SHP77 (cell line): ENCODE measurements at regions not wholly inside any gene's neighbourhood (a gene's known extent, or its start where the extent isn't known, plus 50 kb on each side); places are given as distances from the start of the nearest gene placed in this dataset.
"Not testable (repeated sequence)": the region's sequence is repeated elsewhere in the genome, so short reads cannot be mapped to it uniquely, and the experiment has no call there.

Source experiments
- DNase-seq, 2 experiments: peaks; one replicate each; lab custom pipeline; 2025; lab: John Stamatoyannopoulos, UW

DNA sequence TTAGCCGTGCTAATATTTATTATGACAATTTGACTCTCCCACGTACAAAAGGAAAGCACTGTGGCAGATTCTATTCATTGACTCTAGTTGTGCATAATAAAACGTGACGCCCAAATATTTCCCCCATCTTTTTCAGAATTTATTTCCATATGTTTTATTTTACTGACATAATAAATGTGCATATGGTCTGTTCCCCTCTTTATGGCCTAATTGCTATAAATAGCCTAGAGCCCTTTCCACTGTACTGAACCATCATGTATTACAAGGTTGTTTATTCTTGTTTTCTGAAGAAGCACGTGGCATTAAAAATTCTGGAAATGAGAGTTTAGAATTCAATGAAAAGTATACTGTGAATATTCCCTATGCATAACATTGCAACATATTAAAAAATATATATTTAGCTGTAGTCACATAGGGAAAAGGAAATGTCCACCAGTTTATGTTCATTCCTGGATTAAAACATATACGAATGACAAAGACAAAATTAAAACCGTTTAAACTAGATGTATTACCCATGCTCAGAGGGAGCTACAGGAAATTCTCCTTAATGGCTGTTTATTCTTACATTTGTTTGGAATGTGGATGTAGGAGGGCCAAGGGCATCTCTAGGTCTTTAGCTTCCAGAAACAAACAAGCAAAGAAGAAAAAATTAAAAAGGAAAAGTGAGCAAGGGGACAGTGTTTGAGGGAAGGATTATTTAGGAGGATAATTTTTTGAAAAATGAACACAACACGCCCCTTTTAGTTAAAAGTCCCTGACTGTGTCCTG lies 122.1 kb upstream of the MMADHC start:
- DNase-seq: no peak

DNA sequence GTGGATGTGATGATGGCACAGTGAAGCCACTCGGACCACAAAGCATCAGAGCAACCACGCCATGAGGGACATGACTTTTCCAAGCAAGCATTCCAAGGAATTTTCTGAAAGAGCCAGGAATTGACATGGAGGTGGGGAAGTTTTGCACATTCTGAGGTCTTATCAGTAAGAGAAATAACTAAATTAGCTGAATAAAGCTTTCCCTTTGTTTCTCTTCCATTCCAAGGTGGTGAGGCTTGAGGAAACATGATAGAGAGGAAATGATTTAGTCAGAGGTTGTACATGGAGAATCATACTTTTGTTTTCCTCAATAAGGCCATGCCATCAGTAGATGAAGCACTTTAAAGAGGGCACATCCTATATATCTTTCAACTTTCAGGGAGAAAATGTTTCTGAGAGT lies 115.7 kb upstream of the MMADHC start:
- DNase-seq: no peak

DNA sequence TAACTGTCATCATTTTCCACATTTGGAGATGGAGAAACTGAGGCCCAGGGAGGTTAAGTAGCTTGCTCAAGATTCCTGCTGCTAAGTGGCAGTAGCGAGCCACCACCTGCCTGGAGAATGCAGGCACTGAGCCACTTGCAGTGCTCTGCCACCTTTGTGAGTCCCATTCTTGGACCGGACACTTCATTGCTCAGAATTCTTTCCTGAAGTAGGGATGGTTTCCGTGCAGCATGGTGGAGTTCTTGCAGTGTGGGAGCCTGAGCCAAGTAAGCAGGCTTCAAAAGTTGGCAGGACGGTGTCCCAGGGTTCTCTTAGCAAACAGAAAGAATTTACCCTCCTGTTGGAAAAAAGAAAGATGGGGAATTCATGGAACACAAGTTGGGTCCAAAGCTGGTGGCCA lies 115.0 kb upstream of the MMADHC start:
- DNase-seq: no peak

DNA sequence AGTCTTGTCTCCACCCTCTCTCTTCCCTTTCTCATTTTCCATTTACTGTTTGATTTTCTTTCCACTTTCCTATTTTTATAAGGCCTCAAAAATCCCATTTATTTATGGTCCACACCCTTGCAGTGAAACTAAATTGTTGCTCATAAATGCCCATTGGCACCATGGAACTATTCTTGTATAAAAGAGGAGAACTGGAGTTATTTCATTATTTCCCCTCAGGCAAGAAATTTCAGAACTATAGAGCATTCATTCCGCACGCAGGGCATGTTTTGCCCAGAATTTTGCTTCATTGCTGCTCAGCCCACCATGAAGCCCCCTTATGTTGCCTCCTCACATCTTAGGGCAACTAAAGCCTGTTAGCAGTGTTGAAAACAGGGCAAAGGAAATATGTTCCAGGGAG lies 113.7 kb upstream of the MMADHC start:
- no peak for DNase-seq

DNA sequence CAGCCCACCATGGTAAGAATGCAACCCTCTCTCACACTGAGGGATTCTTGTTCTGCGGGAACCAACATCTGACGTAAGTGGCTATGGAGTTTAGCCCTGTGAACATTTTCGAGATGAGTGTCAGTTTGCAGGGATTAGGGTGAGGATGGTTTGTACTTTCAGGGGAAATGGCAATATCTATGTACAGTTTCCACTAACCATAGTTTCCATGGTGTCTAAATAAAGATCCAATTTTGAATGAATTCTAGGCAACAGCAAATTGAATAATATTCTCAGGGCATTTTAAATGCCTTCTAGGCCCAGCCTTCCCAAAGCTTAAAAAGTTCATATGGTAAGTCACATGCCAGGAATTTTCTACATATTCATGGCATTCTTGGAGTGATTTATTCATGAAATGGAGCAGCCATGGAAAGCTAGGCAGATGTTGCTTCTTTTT lies 105.4 kb upstream of the MMADHC start:
- DNase-seq: no peak

DNA sequence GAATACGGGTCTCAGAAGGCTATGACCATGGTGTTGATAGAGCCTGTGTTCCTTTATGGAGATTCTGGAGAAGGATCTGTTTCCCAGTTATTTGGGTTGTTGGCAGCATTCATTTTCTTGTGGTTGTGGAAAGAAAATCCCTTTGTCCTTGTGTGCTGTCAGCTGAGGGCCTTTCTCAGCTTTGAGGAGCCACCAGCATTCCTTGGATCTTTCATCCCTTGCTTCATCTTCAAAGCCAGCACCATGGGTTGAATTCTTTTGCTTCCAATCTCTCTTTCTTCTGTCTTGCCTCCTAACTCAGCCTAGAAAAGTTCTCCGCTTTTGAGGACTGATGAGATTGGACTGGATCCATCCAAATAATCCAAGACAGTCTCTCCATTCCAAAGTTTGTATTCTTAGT lies 103.2 kb upstream of the MMADHC start:
- no peak for DNase-seq

DNA sequence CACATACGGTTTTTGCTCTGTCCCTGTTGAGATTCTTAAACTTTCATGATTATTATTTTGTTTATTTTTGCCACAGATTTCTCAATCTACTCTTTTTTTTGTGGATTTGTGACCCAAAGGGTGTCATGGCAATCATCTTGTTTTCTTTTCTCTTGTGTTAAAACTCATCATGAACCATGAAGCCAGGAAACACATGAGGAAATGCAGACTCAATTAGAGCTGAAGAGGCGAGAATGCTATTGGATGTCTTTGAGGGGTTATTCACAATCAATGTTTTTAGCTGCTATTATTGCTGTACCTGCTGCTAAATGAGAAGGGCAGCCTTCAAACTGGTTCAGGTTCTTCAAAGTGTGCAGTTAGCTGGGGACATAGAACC lies 99.5 kb upstream of the MMADHC start:
- DNase-seq: no peak

DNA sequence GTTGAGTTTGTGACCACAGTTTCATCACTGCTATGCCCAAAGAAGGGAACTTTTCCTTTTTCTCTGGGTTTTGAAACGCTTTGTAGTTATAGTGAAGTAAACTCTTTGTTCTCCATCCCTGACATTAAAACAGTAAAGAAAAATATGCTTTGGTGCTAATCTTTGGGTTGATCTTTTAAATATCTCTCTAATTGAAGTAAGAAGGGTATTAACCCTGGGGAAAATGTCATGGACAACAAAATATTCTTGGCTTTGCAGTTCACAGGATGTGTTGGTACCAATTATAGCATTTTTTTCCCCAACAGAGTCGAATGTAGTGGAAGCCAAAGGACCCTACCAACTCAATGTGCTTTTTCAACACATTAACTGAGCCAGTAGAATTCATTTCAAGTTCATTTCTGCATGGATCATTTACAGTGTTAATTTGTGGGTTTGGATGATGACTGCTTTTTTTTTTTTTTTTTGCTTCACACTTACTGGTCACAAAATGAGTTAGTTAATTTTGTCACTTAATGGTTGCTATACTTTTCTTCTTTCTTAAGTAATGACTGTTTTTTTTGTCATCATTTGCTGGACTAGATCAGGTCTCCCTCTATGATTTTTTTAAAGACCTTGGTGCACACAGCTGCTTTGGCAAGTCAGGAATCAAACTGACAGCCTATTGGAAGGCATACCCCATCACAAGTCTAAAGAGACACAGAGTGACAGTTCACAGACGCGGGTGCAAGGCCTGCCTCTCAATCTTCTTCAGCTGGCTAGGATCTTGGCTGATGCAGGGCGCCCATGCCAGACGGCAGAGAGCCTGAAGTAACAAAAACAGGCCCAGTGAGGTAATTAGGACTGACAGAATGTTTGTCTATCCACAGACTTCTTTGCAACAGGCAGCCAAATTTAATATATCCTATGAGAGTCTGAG lies 98.8 kb upstream of the MMADHC start:
- no peak for DNase-seq

DNA sequence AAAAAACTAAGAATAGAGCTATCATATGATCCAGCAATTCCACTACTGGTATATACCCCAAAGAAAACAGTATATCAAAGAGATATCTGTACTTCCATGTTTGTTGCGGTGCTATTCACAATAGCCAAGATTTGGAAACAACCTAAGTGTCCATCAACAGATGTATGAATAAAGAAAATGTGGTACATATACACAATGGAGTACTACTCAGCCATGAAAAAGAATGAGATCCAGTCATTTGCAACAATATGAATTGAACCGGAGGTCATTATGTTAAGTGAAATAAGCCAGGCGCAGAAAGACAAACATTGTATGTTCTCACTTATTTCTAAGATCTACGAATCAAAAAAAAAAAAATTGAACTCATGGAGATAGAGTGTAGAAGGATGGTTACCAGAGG lies 97.8 kb upstream of the MMADHC start:
- DNase-seq: not testable (repeated sequence)

DNA sequence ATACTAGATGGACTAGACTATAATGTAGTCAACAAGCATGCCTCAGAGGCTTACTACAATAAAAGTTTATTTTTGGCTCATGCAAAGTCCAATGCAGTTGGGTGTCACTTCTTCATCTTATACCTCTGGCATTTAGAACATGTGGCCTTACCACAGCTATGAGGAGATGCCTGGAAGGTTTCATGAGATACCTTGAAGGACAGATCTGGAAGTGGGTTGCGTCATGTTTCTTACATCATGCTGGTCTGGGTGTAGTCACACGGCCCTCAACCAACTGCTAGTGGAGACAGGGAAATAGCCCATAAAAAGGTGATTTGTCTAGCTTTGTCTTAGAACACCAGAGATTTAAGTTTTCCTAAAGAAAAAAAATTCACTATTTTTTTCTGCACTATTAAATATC lies 91.7 kb upstream of the MMADHC start:
- no peak for DNase-seq

DNA sequence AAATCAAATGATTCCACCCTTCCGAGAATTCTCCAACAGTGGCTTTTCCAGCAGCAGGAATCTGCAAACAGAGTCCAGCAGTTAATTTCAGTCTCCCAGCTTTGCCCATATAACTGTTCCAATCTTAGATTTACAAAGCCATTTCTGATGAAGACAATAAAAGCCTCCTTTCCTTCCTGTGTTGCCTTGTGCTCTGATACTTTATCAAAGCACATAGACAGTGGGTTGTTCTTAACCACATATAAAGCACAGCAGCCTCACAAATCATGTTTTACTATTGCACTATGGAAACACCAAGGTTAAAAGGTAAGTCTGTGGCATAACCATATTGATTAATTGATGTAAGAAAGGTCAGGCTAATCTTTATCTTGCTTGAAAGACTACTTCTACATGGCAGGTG lies 89.8 kb upstream of the MMADHC start:
- DNase-seq: no peak

DNA sequence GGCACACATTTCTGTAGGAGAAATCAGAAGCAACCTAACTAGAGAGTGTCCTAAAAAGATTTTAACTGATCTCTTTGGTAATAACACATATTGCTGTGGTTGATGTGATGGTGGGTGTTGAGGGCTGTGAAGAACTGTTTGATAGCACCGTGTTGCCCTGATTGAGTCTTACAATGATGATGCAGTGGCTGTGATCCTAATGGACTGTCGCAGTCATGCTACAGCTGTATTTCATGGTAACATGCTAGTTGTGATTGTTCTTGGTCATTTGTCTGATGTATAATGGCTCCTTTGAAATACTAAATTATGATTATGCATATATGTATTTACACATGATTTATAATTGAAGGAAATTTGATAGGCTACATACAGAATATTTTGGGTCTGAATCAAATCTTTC lies 82.5 kb upstream of the MMADHC start:
- no peak for DNase-seq

DNA sequence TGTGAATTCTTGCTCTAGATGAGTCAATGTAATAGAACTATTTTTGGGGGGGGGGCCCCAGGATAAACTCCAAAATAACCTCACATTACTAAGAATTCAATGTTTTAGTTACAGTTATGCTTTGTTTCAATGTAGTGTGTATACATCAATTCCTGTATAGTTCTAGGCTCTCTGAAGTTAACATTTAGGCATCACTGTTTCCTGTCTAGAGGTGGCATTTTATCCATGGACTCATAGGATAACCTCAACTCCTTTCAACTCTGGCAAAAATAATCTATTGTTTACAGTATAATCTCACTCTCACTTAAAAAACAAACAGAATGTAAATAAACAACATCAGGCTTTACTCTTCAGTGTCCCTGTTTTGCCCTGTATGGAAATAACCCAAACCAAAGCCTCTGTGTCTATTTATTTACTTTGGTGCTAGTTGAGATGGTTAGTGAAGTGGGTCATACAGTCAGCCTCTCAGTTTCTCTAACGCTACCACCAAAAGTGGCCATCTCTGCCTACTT lies 79.3 kb upstream of the MMADHC start:
- DNase-seq: no peak

DNA sequence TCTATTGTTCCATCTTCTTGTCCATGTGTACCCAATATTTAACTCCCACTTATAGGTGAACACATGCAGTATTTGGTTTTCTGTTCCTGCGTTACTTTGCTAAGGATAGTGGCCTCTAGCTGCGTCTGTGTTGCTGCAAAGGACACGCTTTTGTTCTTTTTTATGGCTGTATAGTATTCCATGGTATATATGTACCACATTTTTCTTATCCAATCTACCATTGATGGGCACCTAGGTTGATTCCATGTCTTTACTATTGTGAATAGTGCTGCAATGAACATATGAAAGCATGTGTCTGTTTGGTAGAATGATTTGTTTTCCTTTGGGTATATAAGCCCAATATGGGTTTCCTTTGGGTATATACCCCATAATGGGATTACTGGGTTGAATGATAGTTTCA lies 77.3 kb upstream of the MMADHC start:
- no peak for DNase-seq

DNA sequence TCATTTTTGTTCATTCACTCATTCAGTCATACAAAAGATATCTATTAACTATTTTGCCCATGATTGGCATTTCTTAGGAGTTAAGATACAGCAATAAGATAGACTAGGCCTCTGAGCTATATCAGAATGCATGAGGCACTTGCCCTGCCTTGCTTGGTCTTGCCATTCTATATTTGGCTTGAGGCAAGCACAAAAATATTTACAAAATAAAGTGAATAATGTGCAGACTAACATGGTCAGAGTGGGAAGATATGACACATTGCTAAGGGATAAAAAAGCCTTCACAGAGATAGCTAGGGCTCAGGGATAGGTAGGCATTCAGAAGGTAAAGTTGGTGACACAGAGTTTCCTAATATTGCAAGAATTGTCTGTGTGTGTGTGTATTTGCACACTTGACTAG lies 75.0 kb upstream of the MMADHC start:
- no peak for DNase-seq

DNA sequence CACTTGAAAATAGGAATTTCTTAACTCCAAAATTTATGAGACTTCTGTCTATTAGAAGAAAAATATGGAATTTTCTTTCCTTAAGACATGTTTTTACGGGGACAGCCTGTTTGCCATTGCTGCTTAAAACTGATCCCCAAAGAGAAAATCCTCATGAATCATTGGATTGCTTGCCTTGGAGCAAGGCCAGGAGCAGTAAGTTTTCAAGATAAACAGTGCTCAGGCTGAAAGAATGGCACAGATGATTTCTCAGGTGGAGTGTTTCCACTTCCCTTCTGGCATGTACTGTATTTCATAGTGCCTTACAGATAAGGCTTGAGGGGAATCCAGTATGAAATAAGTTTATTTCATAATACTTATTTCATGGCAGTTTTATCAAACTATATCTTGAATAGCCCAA lies 74.3 kb upstream of the MMADHC start:
- no peak for DNase-seq

DNA sequence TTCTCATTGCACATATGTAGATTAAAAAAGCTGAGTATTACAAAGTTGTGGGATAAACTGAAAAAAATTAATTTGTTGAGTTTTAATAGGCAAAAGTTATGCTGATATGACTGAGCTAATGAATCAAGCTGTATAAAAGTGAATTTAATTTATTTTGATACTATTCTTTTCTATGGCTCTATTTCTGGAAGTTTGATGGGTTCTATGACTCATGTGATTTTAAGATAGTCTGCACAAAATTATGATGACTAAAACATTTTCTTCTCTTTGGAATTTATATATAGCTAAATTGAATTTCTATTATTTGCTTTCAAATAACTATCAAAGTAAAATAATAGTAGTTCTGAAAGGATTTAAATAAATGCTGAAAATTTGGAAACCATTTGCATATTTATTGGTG lies 71.0 kb upstream of the MMADHC start:
- DNase-seq: no peak

DNA sequence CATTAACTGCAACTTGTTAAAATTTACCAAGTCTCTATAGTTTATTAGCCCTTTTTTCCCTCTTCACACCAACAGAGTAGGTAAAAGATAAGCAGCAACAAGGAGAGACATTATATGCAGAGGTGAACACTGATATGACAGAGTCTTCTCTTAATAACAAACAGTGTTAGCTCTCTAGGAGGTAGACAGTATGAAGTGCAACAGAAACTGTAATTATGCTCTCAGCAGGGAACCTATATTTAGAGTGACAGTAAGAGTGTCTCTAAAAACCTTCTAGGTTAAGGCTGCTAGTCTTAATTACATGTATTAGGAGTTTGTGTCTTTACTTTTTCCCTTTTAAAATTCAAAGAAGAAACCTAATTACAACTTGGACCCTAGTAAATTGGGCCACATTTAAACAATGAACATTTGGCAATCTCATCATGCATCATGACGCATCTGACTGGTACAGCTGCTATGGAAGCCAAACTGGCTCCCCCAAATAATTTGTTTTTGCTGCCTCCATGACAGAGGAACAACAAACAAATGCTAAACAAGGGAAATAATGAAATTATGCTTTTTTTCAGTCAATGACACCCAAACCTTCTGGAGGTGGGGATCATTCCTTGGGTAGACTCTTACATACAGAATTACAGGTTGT lies 69.9 kb upstream of the MMADHC start:
- DNase-seq: no peak

DNA sequence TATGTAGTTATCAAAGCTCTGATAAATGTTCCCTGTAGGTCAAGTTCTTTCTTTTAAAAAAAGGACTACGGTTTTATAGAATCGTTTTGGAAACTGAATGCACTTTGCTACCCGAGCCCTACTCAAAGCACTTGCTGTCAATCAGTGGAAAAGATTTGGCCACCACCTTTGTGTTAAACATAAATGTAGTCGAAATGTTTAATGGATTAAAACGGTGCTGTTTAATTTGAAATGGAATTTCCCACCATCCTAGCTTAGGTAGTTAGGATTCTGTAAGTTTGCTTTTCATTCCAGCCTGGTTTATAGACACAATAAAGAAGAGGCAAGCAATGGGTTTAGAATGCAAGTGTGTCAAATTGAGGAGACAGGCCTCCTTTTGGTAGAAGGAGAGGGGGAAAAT lies 69.4 kb upstream of the MMADHC start:
- no peak for DNase-seq

DNA sequence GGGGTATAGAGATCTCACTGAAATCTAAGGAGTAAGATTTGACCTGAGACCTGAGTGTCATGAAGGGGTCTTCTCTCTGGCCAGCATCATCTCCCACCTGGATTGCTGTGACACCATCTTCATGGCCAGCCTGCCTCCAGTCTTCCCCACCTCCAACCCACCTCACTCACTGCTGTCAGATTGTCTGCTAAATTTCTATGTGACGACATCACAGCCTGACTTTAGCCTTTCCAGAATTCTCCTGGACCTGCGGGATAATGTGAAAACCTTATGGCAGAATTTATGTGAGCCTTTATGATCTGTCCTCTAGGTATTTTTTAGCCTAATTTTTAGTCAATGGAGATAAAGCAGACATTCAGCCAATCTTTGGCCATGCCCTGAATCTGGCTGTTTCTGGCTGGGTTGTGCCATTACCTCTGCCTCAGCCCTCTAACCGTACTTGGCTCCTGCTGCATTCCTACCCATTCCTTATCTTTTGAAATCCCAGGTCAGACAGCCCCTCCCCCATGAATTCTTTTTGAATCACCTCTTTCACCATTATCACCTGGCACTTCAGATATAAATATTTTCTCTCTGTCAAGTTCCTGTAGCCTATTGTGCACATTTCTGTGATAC lies 66.4 kb upstream of the MMADHC start:
- DNase-seq: no peak

DNA sequence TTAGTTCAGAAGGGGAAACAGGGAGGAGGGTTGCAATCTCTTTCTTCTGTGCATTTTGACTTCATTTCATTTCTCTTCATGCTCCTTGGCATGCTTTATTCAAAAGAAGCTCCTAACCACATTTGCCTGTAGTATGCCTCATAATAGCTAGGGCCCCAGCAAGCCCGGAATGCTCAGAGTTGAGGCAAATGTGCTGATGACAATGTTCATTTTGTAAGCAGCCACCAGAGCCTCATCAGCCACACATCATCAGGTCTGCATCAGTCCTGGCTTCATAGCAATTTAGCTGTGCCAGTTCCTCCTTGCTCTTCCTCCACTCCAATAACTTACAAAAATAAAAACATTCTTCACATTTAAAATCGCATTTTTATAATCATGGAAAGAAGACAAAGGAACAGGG lies 65.4 kb upstream of the MMADHC start:
- no peak for DNase-seq

DNA sequence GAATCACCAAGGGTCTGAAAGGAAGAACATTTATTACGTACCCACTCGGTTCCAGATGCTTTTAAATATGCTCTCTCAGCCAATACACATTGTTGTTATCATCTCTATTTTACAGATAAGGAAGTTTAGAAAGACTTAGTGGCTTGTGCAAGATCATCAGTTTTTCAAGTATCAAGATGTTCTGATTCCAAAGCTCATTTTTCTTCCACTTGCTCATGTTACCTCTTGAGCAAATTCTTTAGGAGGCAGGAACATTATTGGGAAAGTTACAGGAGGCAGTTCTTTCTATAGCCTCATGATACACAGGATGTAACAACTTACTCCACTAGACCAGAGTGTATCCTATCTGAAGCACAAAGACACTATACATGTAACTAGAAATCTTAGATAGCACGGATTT lies 65.0 kb upstream of the MMADHC start:
- no peak for DNase-seq
